ENCODE measurements at regions not wholly inside any gene's neighbourhood (a gene's known extent, or its start where the extent isn't known, plus 50 kb on each side); places are given as distances from the start of the nearest gene placed in this dataset.

DNA sequence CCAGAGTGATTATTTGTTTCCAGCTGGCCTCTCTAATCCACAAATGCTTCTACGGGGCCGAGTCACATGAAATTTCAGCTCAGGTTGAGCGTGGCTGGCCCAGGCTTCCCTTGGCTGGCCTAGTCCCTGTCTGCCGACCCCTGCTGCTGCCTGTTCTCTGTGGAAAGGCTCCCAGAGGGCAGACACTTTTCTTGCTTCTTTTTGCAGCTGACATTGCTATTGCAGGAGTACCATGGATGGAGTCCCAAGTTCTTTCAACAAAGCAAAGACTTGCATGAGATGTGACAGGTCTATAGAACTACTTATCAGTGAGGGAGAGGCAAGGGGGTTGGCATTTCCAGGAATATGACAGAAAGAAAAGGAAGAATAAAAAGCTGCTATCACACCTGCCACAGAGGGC is 287.4 kb upstream of the ARRDC3 start:
- Histone ChIP-seq H3K36me3 (ENCODE audit: insufficient read depth) (no peaks in the 10 kb centered on the region), H2AFZ (0 out of 2 replicates have a peak overlapping the region, but pooled peaks have one; percentile 56), H4K20me1 (replicated peaks; ENCODE audit: insufficient read depth) (no peaks in the 10 kb centered on the region), H3K79me2 (replicated peaks; ENCODE audit: insufficient read depth) (no peaks in the 10 kb centered on the region), H3K27me3 (ENCODE audit: insufficient read depth) (no peaks in the 10 kb centered on the region), H3K27ac (ENCODE audit: low read depth) (no peak overlapping the region), H3K4me3 (no peak overlapping the region), H3K4me2 (no peak overlapping the region), H3K9me2 (ENCODE audit: insufficient read depth) (no peaks in the 10 kb centered on the region), H3F3A (replicated peaks; ENCODE audit: low read depth) (no peaks in the 10 kb centered on the region), H3K4me1 (ENCODE audit: insufficient read depth) (peaks cover 8% of the 10 kb centered on the region; the same call in 1 of the 2 replicates)
- no peaks in the 10 kb centered on the region for H3K9me3 Mint-ChIP-seq
- H3K4me3 Mint-ChIP-seq: no peak overlapping the region
- no peak for TF ChIP-seq REST (IDR thresholded peaks at IDR 0.05; ENCODE audit: unreplicated experiment)
- TF ChIP-seq ZNF331 (CRISPR knock-in tag; IDR thresholded peaks at IDR 0.05; ENCODE audit: low read depth): no peak
- TF ChIP-seq, protein P1, sequence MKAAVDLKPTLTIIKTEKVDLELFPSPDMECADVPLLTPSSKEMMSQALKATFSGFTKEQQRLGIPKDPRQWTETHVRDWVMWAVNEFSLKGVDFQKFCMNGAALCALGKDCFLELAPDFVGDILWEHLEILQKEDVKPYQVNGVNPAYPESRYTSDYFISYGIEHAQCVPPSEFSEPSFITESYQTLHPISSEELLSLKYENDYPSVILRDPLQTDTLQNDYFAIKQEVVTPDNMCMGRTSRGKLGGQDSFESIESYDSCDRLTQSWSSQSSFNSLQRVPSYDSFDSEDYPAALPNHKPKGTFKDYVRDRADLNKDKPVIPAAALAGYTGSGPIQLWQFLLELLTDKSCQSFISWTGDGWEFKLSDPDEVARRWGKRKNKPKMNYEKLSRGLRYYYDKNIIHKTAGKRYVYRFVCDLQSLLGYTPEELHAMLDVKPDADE (IDR thresholded peaks at IDR 0.05): no peak
- TF ChIP-seq NANOG (IDR thresholded peaks at IDR 0.05; ENCODE audit: borderline replicate concordance): no peak
- TF ChIP-seq, protein P2, sequence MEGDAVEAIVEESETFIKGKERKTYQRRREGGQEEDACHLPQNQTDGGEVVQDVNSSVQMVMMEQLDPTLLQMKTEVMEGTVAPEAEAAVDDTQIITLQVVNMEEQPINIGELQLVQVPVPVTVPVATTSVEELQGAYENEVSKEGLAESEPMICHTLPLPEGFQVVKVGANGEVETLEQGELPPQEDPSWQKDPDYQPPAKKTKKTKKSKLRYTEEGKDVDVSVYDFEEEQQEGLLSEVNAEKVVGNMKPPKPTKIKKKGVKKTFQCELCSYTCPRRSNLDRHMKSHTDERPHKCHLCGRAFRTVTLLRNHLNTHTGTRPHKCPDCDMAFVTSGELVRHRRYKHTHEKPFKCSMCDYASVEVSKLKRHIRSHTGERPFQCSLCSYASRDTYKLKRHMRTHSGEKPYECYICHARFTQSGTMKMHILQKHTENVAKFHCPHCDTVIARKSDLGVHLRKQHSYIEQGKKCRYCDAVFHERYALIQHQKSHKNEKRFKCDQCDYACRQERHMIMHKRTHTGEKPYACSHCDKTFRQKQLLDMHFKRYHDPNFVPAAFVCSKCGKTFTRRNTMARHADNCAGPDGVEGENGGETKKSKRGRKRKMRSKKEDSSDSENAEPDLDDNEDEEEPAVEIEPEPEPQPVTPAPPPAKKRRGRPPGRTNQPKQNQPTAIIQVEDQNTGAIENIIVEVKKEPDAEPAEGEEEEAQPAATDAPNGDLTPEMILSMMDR (conservative IDR thresholded peaks at IDR 0.05; ENCODE audit: low read depth in 2 of 2): no peak
- no peak for TF ChIP-seq CREB1 (CRISPR knock-in tag; IDR thresholded peaks at IDR 0.05; ENCODE audit: low read depth)
- TF ChIP-seq STAT1 (IDR thresholded peaks at IDR 0.05; ENCODE audit: unreplicated experiment): no peak
- no peak overlapping the region for H3K27ac Mint-ChIP-seq
- DNase-seq (ENCODE audit: low spot score) (peak; percentile 32), ATAC-seq (peak; percentile 88)
- H3K36me3 Mint-ChIP-seq (ENCODE audit: low read depth): no peaks in the 10 kb centered on the region
- H3K27me3 Mint-ChIP-seq (ENCODE audit: insufficient read depth, low read depth, poor library complexity): peaks cover 2% of the 10 kb centered on the region
- H3K4me1 Mint-ChIP-seq: peaks cover 10% of the 10 kb centered on the region

DNA sequence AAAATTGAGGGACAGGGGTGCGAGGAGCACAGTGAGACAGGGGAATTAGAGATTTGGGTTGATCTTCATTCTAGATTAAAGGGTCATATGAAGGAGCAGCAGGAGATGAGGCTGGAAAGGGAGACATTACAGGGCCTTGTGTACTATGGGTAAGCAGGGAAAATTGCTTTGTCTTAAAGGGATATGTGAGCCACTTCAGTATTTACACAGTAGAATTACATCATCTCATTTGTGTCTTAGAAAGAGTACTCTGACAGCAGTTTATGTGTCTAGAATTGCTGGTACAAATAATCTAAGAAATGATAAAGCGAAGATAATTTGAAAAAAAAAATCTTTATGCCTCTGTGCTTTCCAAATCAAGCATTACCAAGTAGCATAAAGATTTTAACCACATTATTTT is 287.0 kb upstream of the ARRDC3 start:
- no peak overlapping the region for H3K4me3 ChIP-seq
- H2AFZ ChIP-seq: 0 out of 2 replicates have a peak overlapping the region, but pooled peaks have one; percentile 56
- Mint-ChIP-seq H3K4me3 (no peak overlapping the region), H3K27me3 (ENCODE audit: insufficient read depth, low read depth, poor library complexity) (peaks cover 2% of the 10 kb centered on the region), H3K27ac (peak overlapping the region; percentile 57), H3K9me3 (no peaks in the 10 kb centered on the region), H3K4me1 (peaks cover 10% of the 10 kb centered on the region), H3K36me3 (ENCODE audit: low read depth) (no peaks in the 10 kb centered on the region)
- peaks cover 8% of the 10 kb centered on the region; the same call in 1 of the 2 replicates for H3K4me1 ChIP-seq (ENCODE audit: insufficient read depth)
- ATAC-seq (no peak), DNase-seq (ENCODE audit: low spot score) (no peak)
- H3F3A ChIP-seq (replicated peaks; ENCODE audit: low read depth): no peaks in the 10 kb centered on the region
- H4K20me1 ChIP-seq (replicated peaks; ENCODE audit: insufficient read depth): no peaks in the 10 kb centered on the region
- H3K27ac ChIP-seq (ENCODE audit: low read depth): no peak overlapping the region
- H3K4me2 ChIP-seq: no peak overlapping the region
- H3K79me2 ChIP-seq (replicated peaks; ENCODE audit: insufficient read depth): no peaks in the 10 kb centered on the region
- TF ChIP-seq EZH2 (IDR thresholded peaks at IDR 0.05; ENCODE audit: low read depth, unreplicated experiment): no peak
- no peaks in the 10 kb centered on the region for H3K27me3 ChIP-seq (ENCODE audit: insufficient read depth)
- H3K9me2 ChIP-seq (ENCODE audit: insufficient read depth): no peaks in the 10 kb centered on the region
- no peaks in the 10 kb centered on the region for H3K36me3 ChIP-seq (ENCODE audit: insufficient read depth)

All from GM23338 (cell line).